Amygdala (tissue), 56 donors: ENCODE measurements at regions not wholly inside any gene's neighbourhood (a gene's known extent, or its start where the extent isn't known, plus 50 kb on each side); places are given as distances from the start of the nearest gene placed in this dataset.
A peak's percentile ranks its signal among the peaks of the same experiment; 100 is the strongest.

Source experiments
- DNase-seq, 56 donors: peaks; one replicate each; lab custom pipeline; 2025; lab: John Stamatoyannopoulos, UW

DNA sequence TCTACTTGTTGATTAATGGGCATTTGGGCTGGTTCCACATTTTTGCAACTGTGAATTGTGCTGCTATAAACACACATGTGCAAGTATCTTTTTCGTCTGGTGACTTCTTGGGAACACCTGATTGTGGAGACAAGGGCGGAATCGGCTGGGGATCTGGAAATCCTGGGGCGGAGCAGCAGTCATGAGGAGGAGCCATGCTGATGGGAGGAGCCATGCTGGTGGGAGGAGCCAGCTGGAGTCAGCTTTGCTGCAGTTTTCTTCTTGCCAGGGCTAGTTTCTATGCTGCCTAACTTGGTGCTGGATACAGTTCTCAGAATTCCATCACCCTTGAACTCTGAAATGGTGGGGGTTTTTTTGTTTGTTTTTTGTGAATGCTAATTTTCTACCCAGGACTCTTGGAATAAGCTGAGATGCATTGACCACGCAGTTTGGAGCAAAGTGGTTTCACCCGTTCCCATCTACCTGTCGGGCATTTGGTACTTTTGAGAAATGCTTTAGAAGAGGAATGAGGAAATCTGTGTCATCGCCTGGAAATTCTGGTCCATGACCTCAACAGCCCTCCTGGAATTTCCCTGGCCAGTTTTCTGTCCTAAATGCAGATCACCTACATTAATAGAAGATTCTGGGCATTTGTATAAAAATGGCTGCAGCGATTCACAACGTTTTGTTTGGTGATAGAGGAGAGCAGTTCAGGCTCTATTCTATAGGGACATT lies 217.4 kb upstream of the ZFHX3 start:
- DNase-seq: no peak

DNA sequence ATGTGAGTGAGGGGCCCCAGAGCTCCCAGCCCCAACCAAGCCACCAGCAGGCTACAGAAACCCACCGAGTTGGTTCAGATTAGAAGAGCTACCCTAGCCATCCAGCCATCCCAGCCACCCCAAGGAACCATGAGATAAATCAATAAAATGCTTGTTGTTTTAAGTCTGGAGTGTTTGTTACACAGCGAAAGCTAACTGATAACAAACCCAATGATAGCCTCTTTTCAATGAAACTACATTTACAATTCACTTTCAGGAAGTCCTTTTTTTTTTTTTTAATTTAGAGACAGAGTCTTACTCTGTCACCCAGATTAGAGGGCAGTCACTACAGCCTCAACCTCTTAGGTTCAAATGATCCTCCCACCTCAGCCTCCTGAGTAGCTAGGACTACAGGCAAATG lies 215.0 kb upstream of the ZFHX3 start:
- DNase-seq: no peak

DNA sequence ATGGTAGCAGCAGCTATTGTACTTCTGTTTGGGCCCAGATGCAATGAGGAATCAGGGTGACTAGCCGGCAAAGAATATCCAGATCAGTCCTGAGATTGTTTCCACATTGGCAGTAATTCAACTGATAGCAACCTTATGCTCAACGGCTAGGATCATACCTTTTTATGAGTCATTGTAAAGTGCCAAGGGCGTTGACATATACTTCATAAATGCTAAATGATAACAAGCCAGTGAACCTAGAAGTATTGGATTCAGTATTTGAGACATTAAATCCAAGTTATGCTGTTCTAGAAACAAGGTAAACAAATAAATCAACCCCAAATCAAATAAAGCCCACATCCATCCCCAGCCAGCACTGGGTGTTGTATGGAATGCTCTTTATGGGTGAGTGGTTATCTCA lies 207.1 kb upstream of the ZFHX3 start:
- DNase-seq: no peak

DNA sequence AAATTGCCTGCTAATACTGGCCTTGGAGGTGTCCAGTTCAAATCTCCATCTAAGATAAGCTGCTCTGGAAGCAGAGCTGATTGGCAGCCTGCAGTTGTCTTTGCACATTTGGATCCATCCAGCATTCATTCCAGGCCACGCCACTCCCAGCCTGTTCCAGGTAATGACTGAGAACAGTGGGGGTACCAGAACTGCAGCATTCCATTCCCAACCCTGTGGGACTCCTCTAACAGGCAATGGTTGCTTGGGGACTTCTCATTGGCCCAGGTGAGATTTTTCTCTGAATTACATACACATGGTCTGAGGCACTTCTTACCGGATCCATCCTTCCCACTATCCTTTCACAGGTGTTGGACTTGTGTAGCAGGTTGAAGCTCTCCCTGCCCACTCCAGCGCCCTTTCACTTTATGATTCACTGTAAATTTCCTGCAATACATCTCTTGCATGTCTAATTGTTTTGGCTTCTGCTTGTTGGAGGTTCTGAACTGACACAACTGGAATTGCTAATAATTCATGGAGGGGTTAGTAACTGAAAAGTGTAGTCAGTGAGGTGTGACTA lies 206.1 kb upstream of the ZFHX3 start:
- DNase-seq: no peak

DNA sequence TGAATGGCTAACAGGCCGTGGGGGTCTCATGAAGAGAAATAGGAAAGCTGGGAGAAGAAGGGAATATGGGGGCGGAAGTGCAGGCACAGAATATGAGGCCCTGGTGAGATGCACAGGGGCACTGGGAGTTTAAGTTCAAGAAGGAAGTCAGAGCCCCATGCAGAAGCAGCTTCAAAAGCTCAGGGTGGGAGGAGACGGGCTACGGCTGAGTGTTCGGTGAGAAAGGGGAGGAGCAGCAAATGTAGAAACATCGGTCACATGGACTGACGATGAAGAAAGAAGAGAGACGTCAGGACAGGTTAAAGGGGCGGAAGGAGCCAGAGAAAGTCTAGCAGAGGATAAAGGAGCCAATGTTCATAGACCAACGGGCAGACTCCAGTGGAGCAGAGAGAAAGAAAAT lies 204.5 kb upstream of the ZFHX3 start:
- DNase-seq: peak in 1 of 56 donors; percentile 9

DNA sequence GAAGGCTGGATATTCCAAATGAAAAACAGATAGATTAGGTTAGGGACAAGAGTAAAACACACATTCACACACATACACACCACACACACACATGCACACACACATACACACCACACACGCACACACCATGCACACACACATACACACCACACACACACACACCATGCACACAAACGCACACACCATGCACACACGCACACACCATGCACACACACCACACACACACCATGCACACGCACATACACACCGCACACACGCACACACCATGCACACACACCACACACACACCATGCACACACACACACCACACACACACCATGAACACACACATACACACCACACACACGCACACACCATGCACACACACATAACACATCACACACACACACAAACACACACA lies 203.7 kb upstream of the ZFHX3 start:
- DNase-seq: no peak

DNA sequence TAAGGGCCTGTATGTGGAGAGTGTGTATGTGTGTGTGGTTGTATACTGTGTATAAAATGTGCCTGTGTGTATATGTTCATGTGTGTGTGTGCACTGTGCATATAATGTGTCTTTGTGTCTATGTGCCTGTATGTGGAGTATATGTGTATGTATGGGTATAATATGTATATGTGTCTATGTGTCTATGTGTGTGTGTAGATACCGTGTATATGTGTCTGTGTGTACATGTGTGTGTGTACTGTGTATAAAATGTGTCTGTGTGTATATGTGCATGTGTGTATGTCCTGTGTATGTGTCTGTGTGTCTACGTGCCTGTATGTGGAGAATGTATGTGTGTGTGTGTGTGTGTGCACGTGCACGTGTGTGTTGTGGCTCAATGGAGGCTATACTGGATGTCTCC lies 200.4 kb upstream of the ZFHX3 start:
- no peak for DNase-seq

DNA sequence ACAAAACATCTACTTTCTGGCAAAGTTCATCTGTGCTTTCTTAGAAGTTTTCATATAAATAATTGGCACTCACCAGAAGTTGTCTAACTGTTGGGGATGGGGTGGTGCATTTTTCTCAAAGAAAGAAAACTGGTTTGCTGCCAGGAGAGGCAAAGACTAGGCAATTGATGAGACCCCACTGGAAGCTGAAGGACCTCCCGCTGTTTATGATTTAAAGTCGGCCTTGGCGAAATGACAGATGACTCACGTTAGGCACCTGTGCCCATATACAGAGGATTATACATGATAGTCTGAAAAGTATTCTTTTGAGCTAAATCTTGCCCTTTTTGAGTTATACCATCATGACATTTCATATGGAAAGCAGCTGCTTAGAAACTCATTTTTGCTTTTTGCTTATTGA lies 193.0 kb upstream of the ZFHX3 start:
- DNase-seq: no peak

DNA sequence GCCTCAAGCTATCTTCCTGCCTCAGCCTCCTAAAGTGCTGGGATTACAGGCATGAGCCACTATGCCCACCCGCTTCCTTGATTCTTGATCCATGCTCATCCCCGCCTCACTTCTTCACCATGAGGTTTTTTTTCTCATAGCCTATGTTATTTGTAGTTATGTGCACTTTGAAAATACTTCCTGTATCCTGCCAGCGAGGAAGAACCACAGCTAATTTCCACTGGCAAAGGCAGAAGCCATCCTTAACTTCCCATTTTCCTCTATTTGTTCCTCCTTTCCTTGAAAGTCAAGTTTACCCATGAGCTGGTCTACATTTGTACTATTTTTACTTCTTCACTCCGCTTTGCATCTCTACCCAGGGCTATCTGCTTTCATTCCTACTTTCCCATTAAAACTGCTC lies 189.7 kb upstream of the ZFHX3 start:
- no peak for DNase-seq

DNA sequence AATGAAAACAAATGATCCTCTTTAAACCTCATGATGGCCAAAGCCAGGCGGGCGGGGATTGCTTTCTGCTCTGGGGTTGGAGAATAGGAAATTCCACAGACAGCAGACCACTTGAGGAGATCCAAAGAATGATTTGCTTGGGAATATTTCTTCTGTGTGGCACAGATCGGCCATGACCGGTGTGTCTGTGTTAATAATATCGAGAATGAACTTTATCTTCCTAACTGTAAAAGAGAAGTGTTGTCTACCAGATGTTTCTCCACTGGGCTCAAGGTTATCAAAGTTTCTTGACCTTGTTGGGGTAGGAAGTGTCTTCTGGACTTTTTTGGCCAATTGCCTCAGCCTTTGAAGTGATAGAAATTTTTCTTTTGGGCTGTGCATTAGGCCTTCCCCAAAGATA lies 186.6 kb upstream of the ZFHX3 start:
- no peak for DNase-seq

DNA sequence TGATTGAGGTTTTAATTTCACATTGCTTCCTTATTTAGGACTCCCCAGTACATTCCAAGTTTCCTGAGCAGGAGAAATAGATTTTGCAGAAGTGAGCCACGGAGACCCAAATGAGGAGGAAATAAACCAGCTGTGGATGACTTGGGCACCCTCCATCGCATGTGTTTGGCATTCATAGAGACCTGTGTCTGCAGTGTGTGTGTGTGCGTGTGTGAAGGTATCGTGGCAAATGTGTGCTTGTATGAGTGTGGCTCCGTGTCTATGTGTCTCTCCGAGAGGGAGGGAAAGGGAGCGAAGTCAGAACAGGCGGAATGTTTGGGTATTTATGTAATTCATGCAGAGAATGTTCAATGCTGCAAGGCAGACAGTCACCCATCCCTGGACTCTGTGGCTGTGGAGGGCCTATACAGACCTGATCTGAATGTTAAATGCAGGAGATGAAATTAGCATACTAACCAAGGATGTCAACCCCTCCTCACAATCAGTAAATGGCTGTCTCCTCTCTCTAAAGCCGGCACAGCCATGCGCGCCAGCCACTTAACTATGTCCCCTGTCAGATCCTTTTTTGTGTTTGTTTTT lies 186.0 kb upstream of the ZFHX3 start:
- DNase-seq: peak in 9 of 56 donors; percentile 2 to 21 (median 8)

DNA sequence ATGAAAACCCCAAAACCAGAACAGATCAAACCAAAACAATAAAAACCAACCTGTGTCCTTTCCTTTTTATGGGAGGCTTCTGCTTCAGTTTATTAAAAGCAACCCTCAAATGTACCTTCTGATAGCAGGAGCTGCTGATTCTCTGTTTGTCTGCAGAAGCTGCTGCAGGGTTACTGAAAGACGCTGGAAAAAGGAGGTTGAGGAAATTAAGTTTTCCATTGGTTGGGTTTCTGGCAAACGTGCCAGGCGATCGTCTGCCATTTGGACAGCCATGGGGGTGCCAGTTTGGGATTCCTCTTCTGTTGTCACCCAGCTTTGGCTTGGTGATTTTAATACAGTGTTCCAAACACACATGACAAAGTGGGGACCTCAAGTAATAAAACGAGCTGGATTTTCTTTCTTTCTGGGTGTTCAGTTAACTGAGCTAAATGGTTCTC lies 185.4 kb upstream of the ZFHX3 start:
- DNase-seq: no peak

DNA sequence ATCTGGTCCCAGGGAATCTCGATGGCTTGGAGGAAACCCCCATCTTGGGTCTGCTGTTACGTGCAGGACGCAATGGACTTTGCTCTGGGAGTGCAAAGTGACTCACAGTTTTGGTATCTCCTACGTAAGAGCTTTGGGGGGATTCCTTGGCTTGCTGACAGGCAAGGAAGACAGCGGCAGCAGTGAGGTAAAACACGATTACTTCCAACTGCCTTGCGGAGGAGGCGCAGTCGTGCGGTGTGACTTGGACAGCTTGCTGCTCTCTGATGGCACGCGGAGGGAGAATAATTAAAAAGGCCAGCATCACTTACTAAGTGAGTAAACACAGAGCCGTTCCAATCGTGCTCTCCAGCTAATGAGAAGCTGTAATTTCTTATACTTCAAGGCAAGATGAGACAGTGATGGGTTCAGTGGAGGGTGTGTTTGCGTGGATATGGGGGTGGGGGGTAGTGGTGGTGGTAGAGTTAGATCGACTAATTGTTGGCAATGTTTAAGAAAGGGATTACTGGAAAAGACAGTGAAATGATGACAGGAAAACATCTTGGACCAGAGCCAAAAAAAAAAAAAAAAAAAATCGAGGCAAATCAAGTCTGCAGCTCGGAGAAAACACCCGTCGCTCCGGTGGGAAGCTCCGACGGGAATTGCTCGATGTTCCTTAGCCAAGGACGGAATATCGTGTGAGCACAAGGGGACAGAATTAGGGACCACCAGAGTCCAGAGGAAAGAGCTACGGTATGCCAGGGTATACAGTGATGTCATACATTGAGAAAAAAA lies 184.8 kb upstream of the ZFHX3 start:
- peak in 27 of 56 donors; percentile 13 to 62 (median 32) for DNase-seq

DNA sequence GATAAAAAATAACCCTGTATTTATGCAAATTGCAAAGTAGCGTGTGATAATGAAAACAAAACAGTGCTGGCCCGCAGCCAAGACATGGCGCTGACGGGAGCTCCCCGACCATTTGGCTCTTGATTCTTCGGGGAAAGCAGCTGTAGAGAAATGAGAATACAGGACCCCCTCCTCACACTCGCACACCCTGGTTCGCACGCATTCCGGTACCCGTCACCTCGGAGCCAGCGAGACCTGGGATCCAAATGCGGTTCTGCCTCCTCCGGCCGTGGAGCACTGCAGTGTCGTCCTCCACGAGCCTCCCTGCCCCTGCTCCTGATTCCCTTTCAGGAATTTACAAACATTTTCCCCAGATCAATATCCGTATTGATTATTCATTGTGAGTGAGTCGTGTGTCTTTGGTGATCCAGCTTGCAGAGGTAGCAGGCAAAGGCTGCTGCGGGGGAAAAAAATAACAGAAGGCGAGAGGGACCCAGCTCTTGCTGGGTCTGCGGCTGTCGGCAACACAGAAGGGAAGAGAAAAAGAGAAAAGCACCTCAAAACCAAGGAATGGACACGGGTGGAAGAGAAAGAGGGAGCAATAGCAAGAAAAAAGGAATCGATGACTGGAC lies 184.1 kb upstream of the ZFHX3 start:
- DNase-seq: peak in 19 of 56 donors; percentile 7 to 61 (median 30)

DNA sequence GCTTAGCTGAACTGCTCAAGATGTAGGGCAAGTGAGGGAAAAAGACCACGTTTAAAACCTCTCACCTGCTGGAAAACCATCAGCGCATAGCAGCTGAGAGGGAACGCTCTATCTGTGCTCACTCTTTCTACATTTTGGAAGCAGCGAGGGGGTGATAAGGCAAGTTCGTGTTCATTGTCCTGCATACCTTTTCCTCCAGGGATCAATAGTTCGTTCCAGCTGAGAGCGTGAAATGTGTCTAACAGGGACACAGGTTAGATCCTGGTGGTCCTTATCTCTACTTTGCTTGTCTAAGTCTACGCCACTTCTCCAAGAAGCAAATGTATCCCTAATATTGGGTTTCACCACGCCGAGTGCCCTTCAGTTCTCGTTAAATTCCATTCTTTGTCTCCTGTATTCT lies 183.5 kb upstream of the ZFHX3 start:
- DNase-seq: no peak

DNA sequence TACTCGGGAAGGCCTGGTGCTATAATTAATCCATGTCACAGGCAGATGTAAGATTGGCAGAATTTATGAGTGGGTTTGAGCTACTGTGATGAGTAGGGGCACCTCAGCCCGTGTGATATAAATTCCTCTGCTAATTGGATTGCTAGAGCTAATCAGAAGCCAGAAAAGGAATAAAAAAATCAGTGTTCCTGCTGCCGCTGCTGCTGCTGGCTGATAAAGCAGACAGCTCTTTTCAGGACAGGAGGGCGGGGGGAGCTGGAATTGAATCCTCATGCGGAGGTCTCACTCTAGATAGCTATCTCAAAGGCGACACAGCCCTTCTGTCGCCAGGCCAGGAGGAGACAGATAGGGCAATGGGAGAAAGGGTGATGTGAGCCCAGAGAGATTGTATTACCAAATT lies 182.7 kb upstream of the ZFHX3 start:
- no peak for DNase-seq

DNA sequence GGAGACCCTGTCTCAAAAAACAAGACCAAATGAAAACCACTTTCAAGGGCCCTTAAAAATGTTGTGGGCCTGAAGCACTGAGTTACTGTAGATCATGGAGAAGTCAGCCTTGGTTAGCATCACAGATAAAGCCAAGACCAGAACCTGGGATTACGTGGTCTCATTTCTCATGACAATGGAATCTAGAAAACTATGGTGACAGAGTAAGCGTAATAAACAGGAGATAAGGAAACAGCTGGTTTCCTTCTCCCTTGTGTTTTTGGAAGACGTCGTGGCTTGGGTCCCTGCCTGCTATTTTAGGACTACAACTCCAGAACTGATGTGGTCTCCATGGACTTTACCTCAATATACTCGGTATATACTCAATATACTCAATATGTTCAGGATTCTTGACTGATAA lies 180.7 kb upstream of the ZFHX3 start:
- no peak for DNase-seq

DNA sequence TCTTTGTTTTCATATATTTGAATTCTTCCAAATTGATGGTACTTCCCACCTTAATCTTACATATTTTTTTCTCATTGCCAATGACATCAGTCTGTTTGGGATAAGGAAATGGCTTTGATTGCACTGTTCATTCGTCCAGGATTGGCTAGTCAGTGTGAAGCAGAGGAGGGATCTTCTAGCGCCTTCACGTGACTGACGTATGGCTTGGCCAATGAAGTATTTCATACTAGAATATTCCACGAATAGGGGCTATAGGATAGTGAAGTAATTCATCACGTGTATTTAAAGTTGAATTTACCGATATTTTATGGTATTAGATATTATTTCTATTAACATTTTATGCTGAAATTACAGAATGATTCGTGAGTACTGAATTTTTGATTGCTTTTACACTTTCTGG lies 178.7 kb upstream of the ZFHX3 start:
- DNase-seq: no peak

DNA sequence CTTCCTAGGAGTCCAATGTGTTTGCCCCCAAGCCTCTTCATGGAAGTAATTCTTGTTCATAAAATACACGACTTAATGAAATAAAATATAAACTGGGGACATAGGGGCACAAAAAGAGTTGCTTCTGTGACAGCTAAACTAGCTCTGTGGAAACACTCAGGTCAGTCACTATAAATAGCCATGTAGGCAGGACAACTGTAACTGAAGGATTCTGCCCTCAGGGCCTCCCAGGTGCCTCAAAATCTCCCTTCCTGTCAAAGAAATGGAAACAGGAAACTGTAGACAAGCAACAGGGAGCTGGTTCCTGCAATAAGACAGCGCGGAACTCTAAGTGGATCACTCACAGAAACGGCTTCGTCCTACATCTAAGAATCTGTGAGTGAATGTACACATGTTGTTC lies 178.1 kb upstream of the ZFHX3 start:
- no peak for DNase-seq

DNA sequence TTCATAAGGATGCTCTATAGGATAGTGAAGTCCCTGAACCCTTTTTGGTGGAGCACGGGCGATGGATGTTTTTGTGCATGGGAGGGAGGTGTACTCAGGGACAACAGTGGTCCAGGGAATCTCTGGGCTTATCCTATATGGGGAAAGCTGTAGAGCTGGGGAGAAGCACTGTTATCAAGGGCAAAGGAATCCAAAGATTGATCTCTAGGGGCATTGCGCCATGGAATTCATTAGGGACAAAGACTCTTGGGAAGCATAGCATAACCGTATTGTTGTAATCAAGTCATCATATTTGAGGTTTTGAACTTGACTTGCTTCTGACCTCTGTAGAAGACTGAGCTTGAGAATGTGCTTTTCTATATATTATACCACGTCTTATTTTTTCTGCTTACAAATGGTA lies 172.9 kb upstream of the ZFHX3 start:
- no peak for DNase-seq

DNA sequence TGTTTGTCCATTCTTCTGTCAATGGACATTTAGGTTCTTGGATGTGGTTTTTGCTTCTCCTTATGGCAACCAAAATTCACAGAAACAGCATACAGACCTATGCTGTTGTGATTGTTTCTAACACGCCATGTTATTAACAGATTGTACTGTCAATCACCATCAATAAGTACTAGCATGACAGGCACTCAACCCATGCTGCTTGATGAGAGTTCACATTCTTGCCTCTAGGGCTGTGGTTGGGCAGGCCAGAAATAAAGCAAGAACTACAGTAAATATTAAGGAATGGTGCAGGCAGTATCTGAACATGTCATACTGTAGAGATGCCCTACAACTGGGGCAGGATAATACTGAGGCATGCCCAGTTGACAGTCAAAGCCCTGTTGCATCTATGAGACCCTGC lies 171.2 kb upstream of the ZFHX3 start:
- no peak for DNase-seq
